ENCODE measurements at regions not wholly inside any gene's neighbourhood (a gene's known extent, or its start where the extent isn't known, plus 50 kb on each side); places are given as distances from the start of the nearest gene placed in this dataset.

GRCh38 chr4:4762909-4763821 is 96.3 kb upstream of the MSX1 start (continued):
- TF ChIP-seq MLX (CRISPR knock-in tag; conservative IDR thresholded peaks at IDR 0.05) (no peak), MAFG (tag; conservative IDR thresholded peaks at IDR 0.05) (0 out of 2 replicates have a peak, but pooled peaks have one; percentile 11), MCM7 (IDR thresholded peaks at IDR 0.05) (no peak), SAFB2 (IDR thresholded peaks at IDR 0.05; ENCODE audit: borderline replicate concordance, low read depth, low read length, severe bottlenecking) (no peak)

GRCh38 chr4:4762300-4762699 is 97.2 kb upstream of the MSX1 start:
- POLR2A ChIA-PET: no interaction called here
- no peak overlapping the region for H3K9ac ChIP-seq (ENCODE audit: insufficient read depth in 1 of 2, low read depth in 2 of 2, low read length in 2 of 2)
- ATAC-seq: no peak

More at GRCh38 chr4:4762300-4762699, 97.2 kb upstream of the MSX1 start:
- no peaks in the 10 kb centered on the region for H3K9me3 ChIP-seq (replicated peaks; ENCODE audit: control insufficient read depth, insufficient read depth, low read depth, low read length)
- H3K36me3 ChIP-seq (ENCODE audit: control insufficient read depth, insufficient read depth, low read length): no peaks in the 10 kb centered on the region
- H3K27me3 ChIP-seq (ENCODE audit: control insufficient read depth in 2 of 2, insufficient read depth in 2 of 2, low read length in 2 of 2): peaks cover 55 to 85% of the 10 kb centered on the region in 2 experiments
- H2AFZ ChIP-seq (ENCODE audit: low read depth, low read length): no peak overlapping the region
- BruUV-seq (replicated peaks): no TSS peak
- no peak overlapping the region for H3K4me2 ChIP-seq (ENCODE audit: insufficient read depth, low read length)
- in situ Hi-C loops (cut with MboI) (no loop called here), intact Hi-C loops (cut with micrococcal nuclease) (no loop called here)
- no peaks in the 10 kb centered on the region for H3K9me1 ChIP-seq (ENCODE audit: control insufficient read depth, insufficient read depth, low read length)
- H3K79me2 ChIP-seq (ENCODE audit: control insufficient read depth, insufficient read depth, low read length): no peaks in the 10 kb centered on the region
- no peak for FAIRE-seq
- no peak overlapping the region for H3K27ac ChIP-seq (ENCODE audit: extremely low read depth, low read depth, low read length)
- no peak overlapping the region for H3K4me3 ChIP-seq
- DNase-seq (ENCODE audit: extremely low read depth in 1 of 4, low spot score in 3 of 4): no peak
- H3K4me1 ChIP-seq (replicated peaks in 1 of 2; ENCODE audit: control insufficient read depth in 2 of 2, insufficient read depth in 2 of 2, low read length in 2 of 2): no peaks in the 10 kb centered on the region
- CTCF ChIA-PET (ENCODE audit: low intra/inter-chr PET ratio): no interaction called here
- WGBS (ENCODE audit: insufficient coverage, low coverage, missing lambda C conversion rate): 6% methylated on average over 8 of the region's 9 CpGs
- TF ChIP-seq ZNF41 (CRISPR knock-in tag; conservative IDR thresholded peaks at IDR 0.05) (no peak), GATAD2A (IDR thresholded peaks at IDR 0.05) (no peak), ZZZ3 (IDR thresholded peaks at IDR 0.05) (no peak), NCOA6 (IDR thresholded peaks at IDR 0.05) (no peak)
- H4K20me1 ChIP-seq (replicated peaks; ENCODE audit: control insufficient read depth, insufficient read depth, low read length): peaks cover 17% of the 10 kb centered on the region; the same call in 1 of the 2 replicates

Data from K562 (cell line).